ENCODE measurements at regions not wholly inside any gene's neighbourhood (a gene's known extent, or its start where the extent isn't known, plus 50 kb on each side); places are given as distances from the start of the nearest gene placed in this dataset.
"Not testable (repeated sequence)": the region's sequence is repeated elsewhere in the genome, so short reads cannot be mapped to it uniquely, and the experiment has no call there.

GRCh38 chr7:32816409-32816948 is 75.1 kb downstream of the KBTBD2 start:
- intact Hi-C loops (cut with DNase I); DNase-seq (ENCODE audit: missing footprints): not testable (repeated sequence)
- peak; percentile 49 for ATAC-seq

GRCh38 chr7:32814779-32815178 is 76.8 kb downstream of the KBTBD2 start:
- intact Hi-C loops (cut with DNase I); ATAC-seq; DNase-seq (ENCODE audit: missing footprints): not testable (repeated sequence)

GRCh38 chr7:32809871-32810270 is 81.7 kb downstream of the KBTBD2 start:
- no peak for DNase-seq (ENCODE audit: missing footprints)
- no peak for ATAC-seq
- intact Hi-C loops (cut with DNase I): no loop called here

- intact Hi-C loops (cut with DNase I): no loop called here
- no peak for DNase-seq (ENCODE audit: missing footprints)
- ATAC-seq: no peak
These were observed 82.2 kb downstream of the KBTBD2 start for GRCh38 chr7:32809347-32809746.

GRCh38 chr7:32803406-32804141 is 88.0 kb downstream of the KBTBD2 start:
- DNase-seq (ENCODE audit: missing footprints) (no peak), ATAC-seq (no peak)
- intact Hi-C loops (cut with DNase I): loop anchor here (5.0 kb wide), 2 partner anchors 89 to 139 kb away; partner anchors contain the start of gene KBTBD2

GRCh38 chr7:32802305-32802910 is 89.2 kb downstream of the KBTBD2 start:
- intact Hi-C loops (cut with DNase I): loop anchor here (5.0 kb wide), 2 partner anchors 90 to 140 kb away; partner anchors contain the start of gene KBTBD2
- DNase-seq (ENCODE audit: missing footprints): no peak
- ATAC-seq: no peak

- ATAC-seq; intact Hi-C loops (cut with DNase I); DNase-seq (ENCODE audit: missing footprints): not testable (repeated sequence)
These were observed 98.5 kb downstream of the KBTBD2 start for GRCh38 chr7:32793053-32793452.

- DNase-seq (ENCODE audit: missing footprints); ATAC-seq; intact Hi-C loops (cut with DNase I): not testable (repeated sequence)
These were observed 100.7 kb downstream of the KBTBD2 start for GRCh38 chr7:32790766-32791430.

GRCh38 chr7:32789266-32789665 is 102.3 kb downstream of the KBTBD2 start:
- intact Hi-C loops (cut with DNase I); ATAC-seq; DNase-seq (ENCODE audit: missing footprints): not testable (repeated sequence)

- ATAC-seq; intact Hi-C loops (cut with DNase I): not testable (repeated sequence)
These were observed 103.4 kb downstream of the KBTBD2 start for GRCh38 chr7:32788174-32788573.

GRCh38 chr7:32785365-32785944 is 106.1 kb downstream of the KBTBD2 start:
- intact Hi-C loops (cut with DNase I); DNase-seq (ENCODE audit: missing footprints): not testable (repeated sequence)
- ATAC-seq: peak; percentile 42

More at GRCh38 chr7:32788174-32788573, 103.4 kb downstream of the KBTBD2 start:
- not testable (repeated sequence) for DNase-seq (ENCODE audit: missing footprints)

- intact Hi-C loops (cut with DNase I); DNase-seq (ENCODE audit: missing footprints); ATAC-seq: not testable (repeated sequence)
These were observed 111.7 kb downstream of the KBTBD2 start for GRCh38 chr7:32779895-32780294.

GRCh38 chr7:32779167-32779566 is 112.4 kb downstream of the KBTBD2 start:
- intact Hi-C loops (cut with DNase I): no loop called here
- no peak for ATAC-seq
- DNase-seq (ENCODE audit: missing footprints): no peak

- intact Hi-C loops (cut with DNase I); ATAC-seq; DNase-seq (ENCODE audit: missing footprints): not testable (repeated sequence)
These were observed 114.4 kb downstream of the KBTBD2 start for GRCh38 chr7:32777041-32777666.

- ATAC-seq; DNase-seq (ENCODE audit: missing footprints); intact Hi-C loops (cut with DNase I): not testable (repeated sequence)
These were observed 115.2 kb downstream of the KBTBD2 start for GRCh38 chr7:32776318-32776717.

GRCh38 chr7:32775809-32776208 is 115.8 kb downstream of the KBTBD2 start:
- intact Hi-C loops (cut with DNase I); DNase-seq (ENCODE audit: missing footprints); ATAC-seq: not testable (repeated sequence)

- DNase-seq (ENCODE audit: missing footprints): no peak
- ATAC-seq: no peak
- intact Hi-C loops (cut with DNase I): no loop called here
These were observed 117.0 kb downstream of the KBTBD2 start for GRCh38 chr7:32774541-32774951.

GRCh38 chr7:32768866-32769510 is 122.6 kb downstream of the KBTBD2 start:
- intact Hi-C loops (cut with DNase I): loop anchor here (10.0 kb wide), 1 partner anchor 336 kb away; the partner anchor contains the start of gene RP9

More at GRCh38 chr7:32768866-32769510, 122.6 kb downstream of the KBTBD2 start:
- not testable (repeated sequence) for ATAC-seq; DNase-seq (ENCODE audit: missing footprints)
